ENCODE measurements at regions not wholly inside any gene's neighbourhood (a gene's known extent, or its start where the extent isn't known, plus 50 kb on each side); places are given as distances from the start of the nearest gene placed in this dataset.

GRCh38 chr13:87941226-87941625, 270.1 kb downstream of the SLITRK5 start:
- TF ChIP-seq POLR2A (IDR thresholded peaks at IDR 0.05) (no peak), CTCF (IDR thresholded peaks at IDR 0.05) (no peak), POLR2AphosphoS5 (IDR thresholded peaks at IDR 0.05) (no peak)

Data from gastroesophageal sphincter (tissue), 3 donors.